CD4-positive, alpha-beta T cell treated with Interleukin-15 for 1 hour (primary cell): ENCODE measurements at regions not wholly inside any gene's neighbourhood (a gene's known extent, or its start where the extent isn't known, plus 50 kb on each side); places are given as distances from the start of the nearest gene placed in this dataset.
"Not testable (repeated sequence)": the region's sequence is repeated elsewhere in the genome, so short reads cannot be mapped to it uniquely, and the experiment has no call there.

Source experiments
- DNase-seq: peaks from one replicate; pipeline ENCODE4 v3.0.0-alpha.2; 2020

DNA sequence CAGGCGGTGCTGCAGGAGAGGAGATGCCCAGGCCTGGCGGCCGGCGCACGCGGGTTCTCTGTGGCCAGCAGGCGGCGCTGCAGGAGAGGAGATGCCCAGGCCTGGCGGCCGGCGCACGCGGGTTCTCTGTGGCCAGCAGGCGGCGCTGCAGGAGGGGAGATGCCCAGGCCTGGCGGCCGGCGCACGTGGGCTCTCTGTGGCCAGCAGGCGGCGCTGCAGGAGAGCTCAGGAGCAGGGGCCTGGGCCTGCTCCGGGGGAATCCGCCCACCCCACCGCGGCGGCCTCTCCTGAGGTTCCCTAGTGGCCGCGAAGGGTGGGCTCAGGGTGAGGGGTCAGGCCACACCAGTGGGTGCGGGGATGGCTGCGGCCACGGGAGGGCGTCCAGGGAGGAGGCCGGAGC is 75.9 kb downstream of the OR4F16 start:
- DNase-seq: not testable (repeated sequence)

GRCh38 chr1:609161-609560 is 77.3 kb downstream of the OR4F16 start:
- DNase-seq: not testable (repeated sequence)

DNA sequence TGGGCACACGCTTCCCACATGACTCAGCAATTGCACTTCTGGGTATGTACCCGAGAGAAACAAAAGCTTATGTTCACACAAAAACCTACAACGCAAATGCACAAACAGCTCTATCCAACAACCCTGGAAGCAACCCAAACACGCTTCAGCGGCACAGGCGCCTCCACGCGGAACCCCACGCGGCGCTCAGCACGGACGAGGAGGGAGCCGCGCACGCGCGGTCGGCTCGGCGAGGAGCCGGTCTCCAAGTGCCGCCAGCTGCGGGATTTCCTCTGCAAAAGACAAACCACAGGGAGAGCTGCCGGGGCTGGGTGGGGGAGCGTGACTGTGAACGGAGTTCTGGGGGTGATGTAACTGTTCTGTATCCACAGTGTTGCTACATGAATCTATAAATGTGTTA is 81.2 kb downstream of the OR4F16 start:
- DNase-seq: not testable (repeated sequence)

DNA sequence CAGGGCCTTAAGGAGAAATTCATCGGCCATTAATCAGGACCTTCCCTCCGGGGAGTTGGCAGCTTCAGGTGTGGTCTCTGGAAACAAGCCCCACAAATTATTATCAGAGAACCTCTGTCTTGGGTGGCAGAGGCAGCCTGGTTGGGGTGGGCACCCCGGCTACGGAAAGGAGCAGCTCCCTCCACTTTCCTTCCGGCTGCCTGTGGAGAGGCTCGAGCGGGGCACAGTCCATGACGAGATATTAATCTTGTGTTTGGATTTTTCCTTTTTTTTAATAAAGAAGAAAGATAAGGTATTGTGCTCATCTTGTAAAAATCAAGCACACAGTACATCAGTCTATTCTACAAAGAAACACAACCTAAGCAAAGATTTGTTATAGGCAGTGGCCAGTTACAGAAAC is 98.2 kb downstream of the OR4F16 start:
- not testable (repeated sequence) for DNase-seq

GRCh38 chr1:585992-586391 is 100.5 kb downstream of the OR4F16 start:
- DNase-seq: peak; percentile 21
